ENCODE measurements at regions not wholly inside any gene's neighbourhood (a gene's known extent, or its start where the extent isn't known, plus 50 kb on each side); places are given as distances from the start of the nearest gene placed in this dataset.

- H3K4me3 Mint-ChIP-seq (ENCODE audit: unreplicated experiment), result no peak overlapping the region
- peaks cover 30% of the 10 kb centered on the region for H3K27me3 Mint-ChIP-seq (ENCODE audit: low read depth)
- no peak for TF ChIP-seq CTCF (IDR thresholded peaks at IDR 0.05)
- no peaks in the 10 kb centered on the region for H3K4me1 Mint-ChIP-seq (ENCODE audit: low read depth)
- H3K9me3 Mint-ChIP-seq (ENCODE audit: low read depth), result no peaks in the 10 kb centered on the region
- H3K36me3 Mint-ChIP-seq (ENCODE audit: low read depth), result no peaks in the 10 kb centered on the region
- no peak overlapping the region for H3K27ac Mint-ChIP-seq (ENCODE audit: unreplicated experiment)
- peak; percentile 84 for DNase-seq (ENCODE audit: low spot score)
Measured at GRCh38 chr2:239569401-239570090, 168.7 kb upstream of the HDAC4 start.

- DNase-seq (ENCODE audit: low spot score), result no peak
- TF ChIP-seq CTCF (IDR thresholded peaks at IDR 0.05), result no peak
Measured at GRCh38 chr2:239568601-239569000, 167.8 kb upstream of the HDAC4 start.

GRCh38 chr2:239567786-239568185 is 167.0 kb upstream of the HDAC4 start:
- Mint-ChIP-seq H3K9me3 (ENCODE audit: low read depth) (no peaks in the 10 kb centered on the region), H3K36me3 (ENCODE audit: low read depth) (no peaks in the 10 kb centered on the region), H3K4me3 (ENCODE audit: unreplicated experiment) (no peak overlapping the region), H3K27ac (ENCODE audit: unreplicated experiment) (no peak overlapping the region), H3K27me3 (ENCODE audit: low read depth) (peaks cover 35% of the 10 kb centered on the region), H3K4me1 (ENCODE audit: low read depth) (no peaks in the 10 kb centered on the region)
- no peak for DNase-seq (ENCODE audit: low spot score)
- TF ChIP-seq CTCF (IDR thresholded peaks at IDR 0.05), result no peak

More at GRCh38 chr2:239568601-239569000, 167.8 kb upstream of the HDAC4 start:
- Mint-ChIP-seq H3K27ac (ENCODE audit: unreplicated experiment) (no peak overlapping the region), H3K9me3 (ENCODE audit: low read depth) (no peaks in the 10 kb centered on the region), H3K4me3 (ENCODE audit: unreplicated experiment) (no peak overlapping the region), H3K27me3 (ENCODE audit: low read depth) (peaks cover 34% of the 10 kb centered on the region), H3K36me3 (ENCODE audit: low read depth) (no peaks in the 10 kb centered on the region), H3K4me1 (ENCODE audit: low read depth) (no peaks in the 10 kb centered on the region)

GRCh38 chr2:239566995-239567568 is 166.3 kb upstream of the HDAC4 start:
- H3K4me3 Mint-ChIP-seq (ENCODE audit: unreplicated experiment), result no peak overlapping the region
- H3K4me1 Mint-ChIP-seq (ENCODE audit: low read depth), result no peaks in the 10 kb centered on the region
- no peak for TF ChIP-seq CTCF (IDR thresholded peaks at IDR 0.05)
- H3K27me3 Mint-ChIP-seq (ENCODE audit: low read depth), result peaks cover 34% of the 10 kb centered on the region
- H3K27ac Mint-ChIP-seq (ENCODE audit: unreplicated experiment), result no peak overlapping the region
- H3K9me3 Mint-ChIP-seq (ENCODE audit: low read depth), result no peaks in the 10 kb centered on the region
- DNase-seq (ENCODE audit: low spot score), result no peak
- H3K36me3 Mint-ChIP-seq (ENCODE audit: low read depth), result no peaks in the 10 kb centered on the region

- Mint-ChIP-seq H3K4me3 (ENCODE audit: unreplicated experiment) (no peak overlapping the region), H3K27me3 (ENCODE audit: low read depth) (peaks cover 33% of the 10 kb centered on the region), H3K4me1 (ENCODE audit: low read depth) (no peaks in the 10 kb centered on the region), H3K27ac (ENCODE audit: unreplicated experiment) (no peak overlapping the region), H3K9me3 (ENCODE audit: low read depth) (no peaks in the 10 kb centered on the region), H3K36me3 (ENCODE audit: low read depth) (no peaks in the 10 kb centered on the region)
- DNase-seq (ENCODE audit: low spot score), result no peak
- no peak for TF ChIP-seq CTCF (IDR thresholded peaks at IDR 0.05)
Measured at GRCh38 chr2:239566162-239566994, 165.6 kb upstream of the HDAC4 start.

Data from chondrocyte (in vitro differentiated cells).